Ishikawa (cell line): ENCODE measurements at regions not wholly inside any gene's neighbourhood (a gene's known extent, or its start where the extent isn't known, plus 50 kb on each side); places are given as distances from the start of the nearest gene placed in this dataset.

Source experiments
- CEBPB ChIP-seq: IDR thresholded peaks from 2 replicates; pipeline ENCODE4 v1.6.1; 2012
- EGR1 ChIP-seq: IDR thresholded peaks from 2 replicates; pipeline ENCODE4 v1.6.1; 2012
- EP300 ChIP-seq: IDR thresholded peaks from 2 replicates; pipeline ENCODE4 v1.6.1; 2012; ENCODE audit warnings: borderline replicate concordance
- FOXM1 ChIP-seq: IDR thresholded peaks from 2 replicates; pipeline ENCODE4 v1.6.1; 2012; ENCODE audit warnings: low read depth, borderline replicate concordance
- NFIC ChIP-seq: IDR thresholded peaks from 2 replicates; pipeline ENCODE4 v1.6.1; 2012
- RAD21 ChIP-seq: IDR thresholded peaks from 2 replicates; pipeline ENCODE4 v1.6.1; 2012; ENCODE audit warnings: low read depth
- TAF1 ChIP-seq: IDR thresholded peaks from 2 replicates; pipeline ENCODE4 v1.6.1; 2012; ENCODE audit warnings: low read depth, mild to moderate bottlenecking
- TEAD4 ChIP-seq: IDR thresholded peaks from 2 replicates; pipeline ENCODE4 v1.6.1; 2012
- YY1 ChIP-seq: IDR thresholded peaks from 2 replicates; pipeline ENCODE4 v1.6.1; 2012; ENCODE audit warnings: low read depth
- TF ChIP-seq, protein P1 (sequence below): IDR thresholded peaks from 2 replicates; pipeline ENCODE4 v1.6.1; 2012; ENCODE audit warnings: low read depth, mild to moderate bottlenecking
- TF ChIP-seq, protein P2 (sequence below): IDR thresholded peaks from 2 replicates; pipeline ENCODE4 v1.6.1; 2012

DNA sequence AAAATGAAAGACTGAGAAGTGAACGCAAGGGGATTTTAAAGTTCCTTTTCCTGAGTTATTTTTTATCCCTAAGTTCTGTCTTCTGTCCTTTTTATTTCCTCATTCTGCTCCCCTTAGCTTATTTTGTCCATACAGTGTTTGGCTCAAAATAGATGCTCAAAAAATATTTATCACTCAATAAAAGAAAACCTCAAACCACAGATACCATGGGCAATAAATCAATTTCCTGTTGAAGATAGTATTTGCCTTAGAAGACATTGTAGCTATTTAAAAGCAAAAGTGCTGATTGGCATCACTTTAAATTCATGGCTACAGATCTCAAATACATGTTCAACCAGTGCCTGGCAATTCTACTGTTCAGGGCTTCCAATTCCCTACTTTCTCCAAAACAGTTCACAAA lies 316.5 kb upstream of the ADAMTS9 start:
- no peak for TF ChIP-seq EP300
- TF ChIP-seq YY1 = no peak
- TF ChIP-seq TAF1 = no peak
- no peak for TF ChIP-seq FOXM1
- TF ChIP-seq, protein P1, sequence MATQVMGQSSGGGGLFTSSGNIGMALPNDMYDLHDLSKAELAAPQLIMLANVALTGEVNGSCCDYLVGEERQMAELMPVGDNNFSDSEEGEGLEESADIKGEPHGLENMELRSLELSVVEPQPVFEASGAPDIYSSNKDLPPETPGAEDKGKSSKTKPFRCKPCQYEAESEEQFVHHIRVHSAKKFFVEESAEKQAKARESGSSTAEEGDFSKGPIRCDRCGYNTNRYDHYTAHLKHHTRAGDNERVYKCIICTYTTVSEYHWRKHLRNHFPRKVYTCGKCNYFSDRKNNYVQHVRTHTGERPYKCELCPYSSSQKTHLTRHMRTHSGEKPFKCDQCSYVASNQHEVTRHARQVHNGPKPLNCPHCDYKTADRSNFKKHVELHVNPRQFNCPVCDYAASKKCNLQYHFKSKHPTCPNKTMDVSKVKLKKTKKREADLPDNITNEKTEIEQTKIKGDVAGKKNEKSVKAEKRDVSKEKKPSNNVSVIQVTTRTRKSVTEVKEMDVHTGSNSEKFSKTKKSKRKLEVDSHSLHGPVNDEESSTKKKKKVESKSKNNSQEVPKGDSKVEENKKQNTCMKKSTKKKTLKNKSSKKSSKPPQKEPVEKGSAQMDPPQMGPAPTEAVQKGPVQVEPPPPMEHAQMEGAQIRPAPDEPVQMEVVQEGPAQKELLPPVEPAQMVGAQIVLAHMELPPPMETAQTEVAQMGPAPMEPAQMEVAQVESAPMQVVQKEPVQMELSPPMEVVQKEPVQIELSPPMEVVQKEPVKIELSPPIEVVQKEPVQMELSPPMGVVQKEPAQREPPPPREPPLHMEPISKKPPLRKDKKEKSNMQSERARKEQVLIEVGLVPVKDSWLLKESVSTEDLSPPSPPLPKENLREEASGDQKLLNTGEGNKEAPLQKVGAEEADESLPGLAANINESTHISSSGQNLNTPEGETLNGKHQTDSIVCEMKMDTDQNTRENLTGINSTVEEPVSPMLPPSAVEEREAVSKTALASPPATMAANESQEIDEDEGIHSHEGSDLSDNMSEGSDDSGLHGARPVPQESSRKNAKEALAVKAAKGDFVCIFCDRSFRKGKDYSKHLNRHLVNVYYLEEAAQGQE = no peak
- no peak for TF ChIP-seq CEBPB
- TF ChIP-seq RAD21 = no peak
- TF ChIP-seq, protein P2, sequence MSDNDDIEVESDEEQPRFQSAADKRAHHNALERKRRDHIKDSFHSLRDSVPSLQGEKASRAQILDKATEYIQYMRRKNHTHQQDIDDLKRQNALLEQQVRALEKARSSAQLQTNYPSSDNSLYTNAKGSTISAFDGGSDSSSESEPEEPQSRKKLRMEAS = no peak
- TF ChIP-seq TEAD4 = no peak
- no peak for TF ChIP-seq NFIC
- no peak for TF ChIP-seq EGR1
